ENCODE measurements at regions not wholly inside any gene's neighbourhood (a gene's known extent, or its start where the extent isn't known, plus 50 kb on each side); places are given as distances from the start of the nearest gene placed in this dataset.

DNA sequence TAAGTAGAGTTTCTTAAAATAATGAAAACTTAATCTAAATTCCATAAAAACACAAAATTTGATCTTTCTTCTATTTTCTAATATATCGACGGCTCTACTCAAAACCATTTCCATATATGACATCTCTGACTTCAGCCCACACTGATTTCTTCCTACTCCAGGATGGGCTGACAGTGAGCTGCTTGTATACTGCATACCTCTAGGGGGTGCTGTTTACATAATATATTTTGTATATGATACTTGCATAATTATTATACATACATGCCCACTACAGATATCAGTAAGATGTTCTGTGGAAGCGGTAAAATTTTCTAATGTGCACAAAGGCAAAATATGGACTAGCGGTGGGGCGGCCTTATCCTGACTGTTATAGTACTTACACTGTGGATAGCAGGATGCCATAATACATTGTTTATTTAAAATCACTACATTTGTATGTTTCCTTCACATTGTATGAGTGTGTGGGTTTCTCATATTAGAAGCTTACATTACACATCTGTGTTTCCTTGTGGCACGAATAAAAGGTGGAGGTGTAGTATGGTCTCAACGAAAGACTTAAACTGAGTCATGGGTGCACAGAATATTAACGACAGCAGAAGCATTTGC is 66.1 kb upstream of the NXPH2 start:
- TF ChIP-seq ZNF623 (tag by site-specific recombination; IDR thresholded peaks at IDR 0.05), result no peak
- no peak for TF ChIP-seq ZNF366 (tag by site-specific recombination; conservative IDR thresholded peaks at IDR 0.05)
- TF ChIP-seq, protein P1, sequence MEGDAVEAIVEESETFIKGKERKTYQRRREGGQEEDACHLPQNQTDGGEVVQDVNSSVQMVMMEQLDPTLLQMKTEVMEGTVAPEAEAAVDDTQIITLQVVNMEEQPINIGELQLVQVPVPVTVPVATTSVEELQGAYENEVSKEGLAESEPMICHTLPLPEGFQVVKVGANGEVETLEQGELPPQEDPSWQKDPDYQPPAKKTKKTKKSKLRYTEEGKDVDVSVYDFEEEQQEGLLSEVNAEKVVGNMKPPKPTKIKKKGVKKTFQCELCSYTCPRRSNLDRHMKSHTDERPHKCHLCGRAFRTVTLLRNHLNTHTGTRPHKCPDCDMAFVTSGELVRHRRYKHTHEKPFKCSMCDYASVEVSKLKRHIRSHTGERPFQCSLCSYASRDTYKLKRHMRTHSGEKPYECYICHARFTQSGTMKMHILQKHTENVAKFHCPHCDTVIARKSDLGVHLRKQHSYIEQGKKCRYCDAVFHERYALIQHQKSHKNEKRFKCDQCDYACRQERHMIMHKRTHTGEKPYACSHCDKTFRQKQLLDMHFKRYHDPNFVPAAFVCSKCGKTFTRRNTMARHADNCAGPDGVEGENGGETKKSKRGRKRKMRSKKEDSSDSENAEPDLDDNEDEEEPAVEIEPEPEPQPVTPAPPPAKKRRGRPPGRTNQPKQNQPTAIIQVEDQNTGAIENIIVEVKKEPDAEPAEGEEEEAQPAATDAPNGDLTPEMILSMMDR (tag by site-specific recombination; IDR thresholded peaks at IDR 0.05), result no peak
- no peak for TF ChIP-seq ZIC2 (tag by site-specific recombination; IDR thresholded peaks at IDR 0.05)
- TF ChIP-seq ZNF529 (tag by site-specific recombination; IDR thresholded peaks at IDR 0.05; ENCODE audit: insufficient replicate concordance), result no peak
- no peak for TF ChIP-seq ZNF707 (tag by site-specific recombination; IDR thresholded peaks at IDR 0.05)
